Ascending aorta (tissue), 2 donors: ENCODE measurements at regions not wholly inside any gene's neighbourhood (a gene's known extent, or its start where the extent isn't known, plus 50 kb on each side); places are given as distances from the start of the nearest gene placed in this dataset.

ENCODE experiments used
- DNase-seq, 2 donors: peaks; one replicate each; pipeline ENCODE4 v3.0.0-alpha.2; 2019; ENCODE audit warnings: low spot score in 2 of 2
- H3K27ac ChIP-seq, 2 donors: fragments of 200-600 bp; sonication (generic); one replicate each; pipeline ENCODE4 v1.5.1; 2016 to 2017; ENCODE audit warnings: mild to moderate bottlenecking in 1 of 2
- H3K27me3 ChIP-seq: fragments of 200-600 bp; sonication (generic); one replicate; pipeline ENCODE4 v1.5.1; 2017
- H3K36me3 ChIP-seq, 2 donors: fragments of 200-600 bp; sonication (generic); one replicate each; pipeline ENCODE4 v1.5.1; 2016
- H3K4me1 ChIP-seq, 2 donors: fragments of 200-600 bp; sonication (generic); one replicate each; pipeline ENCODE4 v1.5.1; 2016 to 2017; ENCODE audit warnings: mild to moderate bottlenecking in 1 of 2
- H3K4me3 ChIP-seq, 2 donors: fragments of 200-600 bp; sonication (generic); one replicate each; pipeline ENCODE4 v1.5.1; 2016 to 2017; ENCODE audit warnings: mild to moderate bottlenecking in 1 of 2
- H3K9me3 ChIP-seq, 2 donors: fragments of 200-600 bp; sonication (generic); one replicate each; pipeline ENCODE4 v1.5.1; 2016
- intact Hi-C: fragments of 100-400 bp; cut with DNase I; formaldehyde crosslinking; loops from one replicate; pipeline ENCODE4 v1.15.1; 2023
- TF ChIP-seq, protein P1 (sequence below), 3 experiments: fragments of 200-600 bp in 2 of 3; fragments of 450-650 bp in 1 of 3; sonication (generic) in 2 of 3; IDR thresholded peaks; one replicate each; pipeline ENCODE4 v1.5.1; 2016 to 2019; ENCODE audit warnings: antibody characterized with exemption in 3 of 3, mild to moderate bottlenecking in 1 of 3, moderate library complexity in 1 of 3

DNA sequence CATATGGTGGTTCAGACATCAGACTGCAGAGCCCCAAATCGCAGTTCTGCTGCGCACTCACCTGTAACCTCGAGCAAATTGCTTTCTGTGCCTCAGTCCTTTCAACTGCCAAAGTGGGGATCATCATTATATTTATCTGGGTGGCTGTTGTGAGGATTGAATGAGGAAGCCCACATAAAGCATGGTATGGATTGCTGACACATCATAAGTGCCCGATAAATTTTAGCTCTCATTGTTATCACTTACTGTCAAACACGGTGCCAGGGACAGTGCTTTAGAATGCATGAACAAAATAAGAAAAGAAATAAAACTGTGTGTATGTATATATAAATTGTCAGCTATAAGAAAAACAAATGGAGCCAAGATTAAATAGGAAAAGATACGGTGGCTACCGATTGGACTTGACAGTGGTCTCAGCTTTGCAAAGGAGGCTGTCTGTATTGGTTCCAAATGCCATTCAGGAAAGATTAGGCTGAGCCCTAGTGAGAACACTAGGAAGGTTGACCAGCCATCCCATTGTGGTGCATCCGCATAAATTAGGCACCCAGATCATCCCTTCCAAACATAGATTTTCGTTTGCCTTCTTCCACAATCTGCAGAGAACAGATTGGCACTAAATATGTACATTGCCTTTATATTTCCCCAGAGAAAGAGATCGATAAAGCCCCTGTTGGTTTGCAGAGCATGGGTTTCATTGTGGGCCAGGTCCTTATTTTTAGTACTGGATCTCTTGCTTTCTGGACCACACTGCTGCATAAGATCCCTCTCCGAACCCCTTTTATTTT lies 91.8 kb upstream of the KAZN start:
- intact Hi-C loops: no loop called here
- H3K27me3 ChIP-seq: no peaks in the 10 kb centered on the region
- no peak overlapping the region for H3K4me3 ChIP-seq
- no peaks in the 10 kb centered on the region for H3K4me1 ChIP-seq
- H3K36me3 ChIP-seq: no peaks in the 10 kb centered on the region
- DNase-seq: no peak
- H3K27ac ChIP-seq: no peak overlapping the region
- TF ChIP-seq, protein P1, sequence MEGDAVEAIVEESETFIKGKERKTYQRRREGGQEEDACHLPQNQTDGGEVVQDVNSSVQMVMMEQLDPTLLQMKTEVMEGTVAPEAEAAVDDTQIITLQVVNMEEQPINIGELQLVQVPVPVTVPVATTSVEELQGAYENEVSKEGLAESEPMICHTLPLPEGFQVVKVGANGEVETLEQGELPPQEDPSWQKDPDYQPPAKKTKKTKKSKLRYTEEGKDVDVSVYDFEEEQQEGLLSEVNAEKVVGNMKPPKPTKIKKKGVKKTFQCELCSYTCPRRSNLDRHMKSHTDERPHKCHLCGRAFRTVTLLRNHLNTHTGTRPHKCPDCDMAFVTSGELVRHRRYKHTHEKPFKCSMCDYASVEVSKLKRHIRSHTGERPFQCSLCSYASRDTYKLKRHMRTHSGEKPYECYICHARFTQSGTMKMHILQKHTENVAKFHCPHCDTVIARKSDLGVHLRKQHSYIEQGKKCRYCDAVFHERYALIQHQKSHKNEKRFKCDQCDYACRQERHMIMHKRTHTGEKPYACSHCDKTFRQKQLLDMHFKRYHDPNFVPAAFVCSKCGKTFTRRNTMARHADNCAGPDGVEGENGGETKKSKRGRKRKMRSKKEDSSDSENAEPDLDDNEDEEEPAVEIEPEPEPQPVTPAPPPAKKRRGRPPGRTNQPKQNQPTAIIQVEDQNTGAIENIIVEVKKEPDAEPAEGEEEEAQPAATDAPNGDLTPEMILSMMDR (IDR thresholded peaks at IDR 0.05): no peak
- H3K9me3 ChIP-seq: no peaks in the 10 kb centered on the region

DNA sequence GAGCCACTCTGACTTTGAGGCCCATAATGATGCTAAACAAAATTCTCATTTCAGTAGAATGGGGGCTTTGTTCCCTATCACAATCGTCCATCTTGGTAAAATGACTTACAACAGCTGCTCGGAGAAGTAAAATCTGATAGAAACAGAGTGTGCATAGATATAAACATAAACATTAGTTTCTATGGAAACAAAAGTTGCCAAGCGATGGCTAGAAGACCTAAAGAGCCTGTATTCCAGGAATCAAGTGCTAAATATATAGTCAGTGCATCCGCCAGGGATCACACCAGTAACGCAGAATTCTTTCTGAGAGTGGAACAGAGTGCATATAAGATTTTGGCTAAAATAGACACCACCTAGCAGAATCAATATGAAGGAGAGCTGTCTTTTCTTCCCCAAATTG lies 91.2 kb upstream of the KAZN start:
- H3K27ac ChIP-seq: no peak overlapping the region
- no peak for DNase-seq
- intact Hi-C loops: no loop called here

DNA sequence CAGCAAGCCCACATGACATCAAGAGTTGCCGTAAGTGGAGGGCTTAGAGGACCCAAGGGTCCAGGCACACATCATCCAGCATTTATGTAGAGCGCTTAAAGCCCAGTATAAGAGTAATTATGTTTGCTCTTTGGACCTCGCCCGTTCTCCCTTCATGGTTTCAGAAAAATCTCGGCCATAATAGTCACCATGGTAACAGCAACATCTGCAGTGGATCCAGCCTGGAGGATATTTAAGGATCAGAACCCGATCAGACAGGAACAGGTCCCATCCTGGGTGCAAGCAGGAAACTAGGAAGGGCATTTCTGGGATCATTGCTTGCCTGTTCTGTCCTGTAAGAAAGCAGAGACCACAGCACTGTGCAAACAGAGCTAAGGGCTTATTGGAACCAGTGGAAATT lies 89.9 kb upstream of the KAZN start:
- Histone ChIP-seq H3K27ac (no peak overlapping the region), H3K4me3 (no peak overlapping the region), H3K36me3 (no peaks in the 10 kb centered on the region), H3K9me3 (no peaks in the 10 kb centered on the region), H3K27me3 (no peaks in the 10 kb centered on the region), H3K4me1 (no peaks in the 10 kb centered on the region)
- TF ChIP-seq, protein P1 (IDR thresholded peaks at IDR 0.05): no peak
- intact Hi-C loops: no loop called here
- DNase-seq: no peak

More for the DNA sequence above, 91.2 kb upstream of the KAZN start:
- TF ChIP-seq, protein P1 (IDR thresholded peaks at IDR 0.05): no peak
- Histone ChIP-seq H3K27me3 (no peaks in the 10 kb centered on the region), H3K4me1 (no peaks in the 10 kb centered on the region), H3K36me3 (no peaks in the 10 kb centered on the region), H3K4me3 (no peak overlapping the region), H3K9me3 (no peaks in the 10 kb centered on the region)

DNA sequence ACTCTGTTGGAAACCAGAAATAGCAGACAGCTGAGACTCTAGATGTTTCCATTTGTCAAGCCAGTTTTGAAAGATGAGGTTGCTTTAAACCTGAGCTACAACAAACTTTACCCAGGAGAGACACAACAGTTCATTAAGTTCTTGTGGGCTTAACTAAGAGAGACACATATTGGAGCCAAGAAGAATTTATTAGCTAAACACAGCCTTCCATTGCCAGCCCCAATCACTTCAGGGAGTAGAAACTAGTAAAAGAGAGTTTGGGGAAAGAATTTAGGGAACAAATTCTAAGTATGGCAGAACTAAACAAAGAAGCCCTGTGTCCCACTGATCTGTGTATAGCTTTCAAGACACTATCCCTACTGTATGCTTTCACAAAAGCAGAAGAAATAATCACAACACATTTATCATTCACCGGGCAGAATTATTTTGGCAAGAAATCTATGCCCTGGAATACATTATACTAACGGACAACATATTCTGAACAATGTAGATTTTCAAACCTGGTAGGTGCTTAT lies 87.3 kb upstream of the KAZN start:
- intact Hi-C loops: no loop called here
- Histone ChIP-seq H3K27ac (no peak overlapping the region), H3K4me3 (no peak overlapping the region), H3K9me3 (no peaks in the 10 kb centered on the region), H3K4me1 (no peaks in the 10 kb centered on the region), H3K27me3 (no peaks in the 10 kb centered on the region), H3K36me3 (no peaks in the 10 kb centered on the region)
- no peak for DNase-seq
- TF ChIP-seq, protein P1 (IDR thresholded peaks at IDR 0.05): no peak

DNA sequence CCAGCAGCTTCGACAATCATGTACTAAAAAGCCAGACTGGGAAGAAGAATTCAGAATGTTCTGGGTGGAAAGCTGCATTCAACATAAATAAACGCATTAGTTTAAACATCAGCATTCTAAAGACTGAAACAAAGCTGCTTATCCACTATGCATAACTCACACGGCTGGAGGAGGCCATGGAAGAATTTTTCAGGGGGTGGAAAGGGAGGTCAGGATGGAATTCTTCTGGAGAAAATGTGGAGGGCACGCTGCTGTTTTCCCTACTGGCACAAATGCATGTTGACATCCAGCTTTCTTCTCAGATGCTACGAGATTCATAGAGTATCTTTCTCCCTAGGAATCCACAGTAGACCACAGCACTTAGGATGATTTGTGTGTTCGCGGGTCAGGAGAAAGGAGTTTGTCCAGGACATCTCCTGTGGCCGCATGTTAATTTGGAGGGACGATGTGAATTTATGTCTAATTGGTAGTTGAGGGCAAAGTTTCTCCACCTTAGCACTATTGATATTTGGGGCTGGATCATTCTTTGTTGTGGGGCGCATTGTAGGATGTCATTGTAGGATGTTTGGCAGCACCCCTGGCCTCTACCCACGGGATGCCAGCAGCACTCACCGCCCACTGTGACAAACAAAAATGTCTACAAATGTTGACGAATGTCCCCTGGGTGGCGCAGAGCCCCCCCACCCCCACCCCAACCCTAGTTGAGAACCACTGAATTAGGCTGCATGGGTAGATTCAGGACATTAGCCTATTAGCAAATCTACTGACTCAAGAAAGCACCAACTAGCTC lies 86.5 kb upstream of the KAZN start:
- TF ChIP-seq, protein P1 (IDR thresholded peaks at IDR 0.05): no peak
- no peak overlapping the region for H3K27ac ChIP-seq
- H3K27me3 ChIP-seq: no peaks in the 10 kb centered on the region
- H3K4me3 ChIP-seq: no peak overlapping the region
- H3K36me3 ChIP-seq: no peaks in the 10 kb centered on the region
- no peak for DNase-seq
- no peaks in the 10 kb centered on the region for H3K4me1 ChIP-seq
- intact Hi-C loops: no loop called here
- no peaks in the 10 kb centered on the region for H3K9me3 ChIP-seq
